NCI-H2196 (cell line): ENCODE measurements at regions not wholly inside any gene's neighbourhood (a gene's known extent, or its start where the extent isn't known, plus 50 kb on each side); places are given as distances from the start of the nearest gene placed in this dataset.

Experiments used
- DNase-seq: peaks from one replicate; lab custom pipeline; 2025; ENCODE audit not compliant: unreplicated experiment; lab: John Stamatoyannopoulos, UW

- DNase-seq = no peak
Observed at GRCh38 chr4:104146048-104146447, 348.6 kb downstream of the CXXC4 start.

GRCh38 chr4:104138116-104138515 lies 356.6 kb downstream of the CXXC4 start:
- DNase-seq = no peak

GRCh38 chr4:104129243-104129642 lies 365.5 kb downstream of the CXXC4 start:
- DNase-seq = no peak

GRCh38 chr4:104128850-104129213 lies 365.9 kb downstream of the CXXC4 start:
- DNase-seq = no peak

- no peak for DNase-seq
Observed at GRCh38 chr4:104128031-104128849, 366.5 kb downstream of the CXXC4 start.

- DNase-seq = no peak
Observed at GRCh38 chr4:104123021-104123420, 371.7 kb downstream of the CXXC4 start.

GRCh38 chr4:104117776-104118175 lies 376.9 kb downstream of the CXXC4 start:
- no peak for DNase-seq

GRCh38 chr4:104113850-104114249 lies 380.8 kb downstream of the CXXC4 start:
- DNase-seq = no peak

- no peak for DNase-seq
Observed at GRCh38 chr4:104099141-104099540, 379.4 kb upstream of the TACR3 start.

GRCh38 chr4:104093247-104093646 lies 373.5 kb upstream of the TACR3 start:
- no peak for DNase-seq

- DNase-seq = no peak
Observed at GRCh38 chr4:104073229-104073628, 353.4 kb upstream of the TACR3 start.

- no peak for DNase-seq
Observed at GRCh38 chr4:104066533-104066932, 346.7 kb upstream of the TACR3 start.

GRCh38 chr4:104064646-104065577 lies 345.1 kb upstream of the TACR3 start:
- DNase-seq = peak; percentile 17

GRCh38 chr4:104063341-104063740 lies 343.6 kb upstream of the TACR3 start:
- no peak for DNase-seq

- no peak for DNase-seq
Observed at GRCh38 chr4:104044369-104044768, 324.6 kb upstream of the TACR3 start.

GRCh38 chr4:104032896-104033295 lies 313.1 kb upstream of the TACR3 start:
- no peak for DNase-seq

- no peak for DNase-seq
Observed at GRCh38 chr4:104025251-104025650, 305.5 kb upstream of the TACR3 start.

- no peak for DNase-seq
Observed at GRCh38 chr4:104022831-104023230, 303.0 kb upstream of the TACR3 start.

- no peak for DNase-seq
Observed at GRCh38 chr4:104022226-104022625, 302.4 kb upstream of the TACR3 start.

GRCh38 chr4:104020641-104021040 lies 300.9 kb upstream of the TACR3 start:
- no peak for DNase-seq

- no peak for DNase-seq
Observed at GRCh38 chr4:104017213-104017612, 297.4 kb upstream of the TACR3 start.

- peak; percentile 2 for DNase-seq
Observed at GRCh38 chr4:104015680-104016079, 295.9 kb upstream of the TACR3 start.
